MM.1S (cell line): ENCODE measurements at regions not wholly inside any gene's neighbourhood (a gene's known extent, or its start where the extent isn't known, plus 50 kb on each side); places are given as distances from the start of the nearest gene placed in this dataset.

ENCODE experiments used
- DNase-seq: peaks from one replicate; pipeline ENCODE4 v3.0.0-alpha.2; 2015
- H2AFZ ChIP-seq: fragments of 300-600 bp; sonication (generic); 2 replicates; pipeline ENCODE4 v1.6.0; 2016; ENCODE audit warnings: antibody characterized with exemption, low read length
- H3F3A ChIP-seq: fragments of 300-600 bp; sonication (generic); 2 replicates; pipeline ENCODE4 v1.6.1; 2016; ENCODE audit warnings: mild to moderate bottlenecking, antibody characterized with exemption, low read length, moderate library complexity, mixed read lengths; ENCODE audit not compliant: insufficient read depth
- H3K27ac ChIP-seq: fragments of 300-600 bp; sonication (generic); 2 replicates; pipeline ENCODE4 v1.5.1; 2016; ENCODE audit warnings: mild to moderate bottlenecking, low read length
- H3K27me3 ChIP-seq: fragments of 300-600 bp; sonication (generic); replicated peaks from 2 replicates; pipeline ENCODE4 v1.6.0; 2016; ENCODE audit warnings: low read length; ENCODE audit not compliant: insufficient read depth
- H3K36me3 ChIP-seq: fragments of 300-600 bp; sonication (generic); replicated peaks from 2 replicates; pipeline ENCODE4 v1.6.1; 2016; ENCODE audit warnings: mild to moderate bottlenecking, low read length, mixed read lengths; ENCODE audit not compliant: insufficient read depth
- H3K4me1 ChIP-seq: fragments of 300-600 bp; sonication (generic); 2 replicates; pipeline ENCODE4 v1.6.1; 2016; ENCODE audit warnings: low read length, mixed read lengths
- H3K4me2 ChIP-seq: fragments of 300-600 bp; sonication (generic); 2 replicates; pipeline ENCODE4 v1.6.0; 2016; ENCODE audit warnings: low read depth, low read length
- H3K4me3 ChIP-seq: fragments of 300-600 bp; sonication (generic); 2 replicates; pipeline ENCODE4 v1.5.1; 2016; ENCODE audit warnings: low read length, mixed read lengths
- H3K79me2 ChIP-seq: fragments of 300-600 bp; sonication (generic); 2 replicates; pipeline ENCODE4 v1.6.1; 2016; ENCODE audit warnings: mixed run types, low read length, mixed read lengths
- H3K9ac ChIP-seq: fragments of 300-600 bp; sonication (generic); 2 replicates; pipeline ENCODE4 v1.6.1; 2016; ENCODE audit warnings: low read length, mixed read lengths
- H3K9me2 ChIP-seq: fragments of 300-600 bp; sonication (generic); replicated peaks from 2 replicates; pipeline ENCODE4 v1.6.1; 2016; ENCODE audit warnings: mild to moderate bottlenecking, low read length, mixed read lengths; ENCODE audit not compliant: insufficient read depth
- H3K9me3 ChIP-seq: fragments of 300-600 bp; sonication (generic); replicated peaks from 2 replicates; pipeline ENCODE4 v1.6.1; 2016; ENCODE audit warnings: mild to moderate bottlenecking, low read length, mixed read lengths; ENCODE audit not compliant: insufficient read depth
- H4K20me1 ChIP-seq: fragments of 300-600 bp; sonication (generic); 2 replicates; pipeline ENCODE4 v1.6.1; 2016; ENCODE audit warnings: mild to moderate bottlenecking, low read length, moderate library complexity, mixed read lengths; ENCODE audit not compliant: insufficient read depth
- CTCF ChIP-seq: fragments of 300-600 bp; sonication (generic); IDR thresholded peaks from 2 replicates; pipeline ENCODE4 v1.5.1; 2016; ENCODE audit warnings: antibody characterized with exemption, low read length, mixed read lengths
- EZH2 ChIP-seq: fragments of 300-600 bp; sonication (generic); optimal IDR thresholded peaks from 2 replicates; pipeline ENCODE3; 2017; ENCODE audit warnings: low read depth, mild to moderate bottlenecking, antibody characterized with exemption, low read length, mixed read lengths
- EZH2phosphoT487 ChIP-seq: fragments of 300-600 bp; sonication (generic); IDR thresholded peaks from 2 replicates; pipeline ENCODE4 v1.6.1; 2018; ENCODE audit warnings: antibody characterized with exemption, low read length

GRCh38 chr3:22606938-22607337 lies 596.2 kb upstream of the UBE2E2 start:
- Histone ChIP-seq H3K36me3 (no peaks in the 10 kb centered on the region), H3K9ac (no peak overlapping the region)

GRCh38 chr3:22608093-22608492 lies 595.0 kb upstream of the UBE2E2 start:
- Histone ChIP-seq H3K27me3 (no peaks in the 10 kb centered on the region), H2AFZ (no peak overlapping the region), H3K4me3 (no peak overlapping the region), H3K79me2 (no peaks in the 10 kb centered on the region), H3K36me3 (no peaks in the 10 kb centered on the region), H3K9me2 (no peaks in the 10 kb centered on the region), H3K9ac (no peak overlapping the region), H3K4me1 (no peaks in the 10 kb centered on the region), H3K27ac (no peak overlapping the region), H3F3A (no peaks in the 10 kb centered on the region), H3K9me3 (no peaks in the 10 kb centered on the region), H3K4me2 (no peak overlapping the region), H4K20me1 (no peaks in the 10 kb centered on the region)
- TF ChIP-seq EZH2phosphoT487 (no peak), EZH2 (no peak), CTCF (no peak)
- no peak for DNase-seq

More at GRCh38 chr3:22606938-22607337, 596.2 kb upstream of the UBE2E2 start:
- H3K4me3 ChIP-seq: no peak overlapping the region
- no peaks in the 10 kb centered on the region for H3K27me3 ChIP-seq
- no peaks in the 10 kb centered on the region for H3K79me2 ChIP-seq
- no peaks in the 10 kb centered on the region for H3K4me1 ChIP-seq
- no peak overlapping the region for H2AFZ ChIP-seq
- H4K20me1 ChIP-seq: no peaks in the 10 kb centered on the region
- H3K9me2 ChIP-seq: no peaks in the 10 kb centered on the region
- H3K27ac ChIP-seq: no peak overlapping the region
- TF ChIP-seq CTCF (no peak), EZH2phosphoT487 (no peak), EZH2 (no peak)
- no peak overlapping the region for H3K4me2 ChIP-seq
- no peaks in the 10 kb centered on the region for H3F3A ChIP-seq
- H3K9me3 ChIP-seq: no peaks in the 10 kb centered on the region
- no peak for DNase-seq

GRCh38 chr3:22608721-22609120 lies 594.4 kb upstream of the UBE2E2 start:
- no peak overlapping the region for H3K4me3 ChIP-seq
- H3K9me3 ChIP-seq: no peaks in the 10 kb centered on the region
- H3K36me3 ChIP-seq: no peaks in the 10 kb centered on the region
- H3F3A ChIP-seq: no peaks in the 10 kb centered on the region
- H3K4me1 ChIP-seq: no peaks in the 10 kb centered on the region
- H3K4me2 ChIP-seq: no peak overlapping the region
- H2AFZ ChIP-seq: no peak overlapping the region
- no peaks in the 10 kb centered on the region for H3K27me3 ChIP-seq
- H3K9me2 ChIP-seq: no peaks in the 10 kb centered on the region
- H3K9ac ChIP-seq: no peak overlapping the region
- TF ChIP-seq EZH2 (no peak), CTCF (no peak), EZH2phosphoT487 (no peak)
- no peak for DNase-seq
- H4K20me1 ChIP-seq: no peaks in the 10 kb centered on the region
- no peaks in the 10 kb centered on the region for H3K79me2 ChIP-seq
- H3K27ac ChIP-seq: no peak overlapping the region
